GM12878 (cell line): ENCODE measurements at regions not wholly inside any gene's neighbourhood (a gene's known extent, or its start where the extent isn't known, plus 50 kb on each side); places are given as distances from the start of the nearest gene placed in this dataset.

Experiments used
- ATF3 ChIP-seq: IDR thresholded peaks from 2 replicates; pipeline ENCODE4 v1.6.1; 2011; ENCODE audit warnings: low read depth, mild to moderate bottlenecking, low read length, moderate library complexity, borderline replicate concordance; ENCODE audit errors: extremely low read depth
- BACH1 ChIP-seq: fragments of 450-650 bp; IDR thresholded peaks from 2 replicates; pipeline ENCODE4 v1.6.1; 2017; ENCODE audit warnings: mild to moderate bottlenecking, borderline replicate concordance
- CEBPB ChIP-seq, 2 experiments: fragments of 150-350 bp in 1 of 2; IDR thresholded peaks; 2 replicates each; pipeline ENCODE4 v1.6.1; 2012 to 2014; ENCODE audit warnings: low read depth in 2 of 2, low read length in 2 of 2, borderline replicate concordance in 1 of 2, inconsistent platforms in 1 of 2
- CTCF ChIP-seq, 3 experiments: IDR thresholded peaks in 2 of 3; conservative IDR thresholded peaks in 1 of 3; 2 replicates each; pipeline ENCODE4 v1.5.1; 2011; ENCODE audit warnings: low read depth in 3 of 3, low read length in 3 of 3, mild to moderate bottlenecking in 3 of 3, control low read depth in 2 of 3, moderate library complexity in 2 of 3, inconsistent platforms in 1 of 3, mixed read lengths in 1 of 3; ENCODE audit not compliant: control insufficient read depth in 2 of 3, insufficient read depth in 1 of 3; ENCODE audit errors: extremely low read depth in 1 of 3
- E2F4 ChIP-seq: IDR thresholded peaks from 2 replicates; pipeline ENCODE4 v1.6.1; 2012; ENCODE audit warnings: low read depth, low read length, improper control_type of control experiment
- EGR1 ChIP-seq, 2 experiments: IDR thresholded peaks; 1 replicate in 1 of 2; 2 replicates in 1 of 2; pipeline ENCODE4 v1.6.1; 2011 to 2012; ENCODE audit warnings: low read depth in 2 of 2, low read length in 2 of 2, borderline replicate concordance in 1 of 2, mild to moderate bottlenecking in 1 of 2, moderate library complexity in 1 of 2
- IRF5 ChIP-seq: fragments of 450-650 bp; IDR thresholded peaks from 2 replicates; pipeline ENCODE4 v1.6.1; 2017; ENCODE audit warnings: borderline replicate concordance
- KAT2A ChIP-seq: conservative IDR thresholded peaks from 2 replicates; pipeline ENCODE4 v1.6.1; 2011; ENCODE audit warnings: low read depth, low read length; ENCODE audit not compliant: control insufficient read depth
- NFIC ChIP-seq: IDR thresholded peaks from 2 replicates; pipeline ENCODE4 v1.6.1; 2012; ENCODE audit warnings: low read depth, mild to moderate bottlenecking, inconsistent platforms, low read length, moderate library complexity
- POLR2AphosphoS5 ChIP-seq: IDR thresholded peaks from 2 replicates; pipeline ENCODE4 v1.6.1; 2011; ENCODE audit warnings: mild to moderate bottlenecking, low read length, inconsistent platforms
- RAD21 ChIP-seq: IDR thresholded peaks from 2 replicates; pipeline ENCODE4 v1.6.1; 2011; ENCODE audit warnings: mild to moderate bottlenecking, low read depth, low read length, moderate library complexity; ENCODE audit not compliant: insufficient read depth
- TAF1 ChIP-seq: IDR thresholded peaks from 2 replicates; pipeline ENCODE4 v1.6.1; 2011; ENCODE audit warnings: mild to moderate bottlenecking, low read depth, low read length, borderline replicate concordance

GRCh38 chr11:23236826-23237555 lies 376.7 kb upstream of the CCDC179 start:
- TF ChIP-seq EGR1 (IDR thresholded peaks at IDR 0.05; ENCODE audit: borderline replicate concordance in 1 of 2, low read depth in 2 of 2, low read length in 2 of 2) = no peak
- no peak for TF ChIP-seq E2F4
- no peak for TF ChIP-seq NFIC
- no peak for TF ChIP-seq CEBPB (IDR thresholded peaks at IDR 0.05; ENCODE audit: borderline replicate concordance in 1 of 2, low read depth in 2 of 2, low read length in 2 of 2)
- no peak for TF ChIP-seq KAT2A
- TF ChIP-seq ATF3 = no peak
- no peak for TF ChIP-seq RAD21
- no peak for TF ChIP-seq CTCF (IDR thresholded peaks at IDR 0.05 in 2 of 3, conservative IDR thresholded peaks at IDR 0.05 in 1 of 3; ENCODE audit: control insufficient read depth in 2 of 3, extremely low read depth in 1 of 3, insufficient read depth in 1 of 3, low read depth in 3 of 3, low read length in 3 of 3)
- TF ChIP-seq IRF5 = no peak
- no peak for TF ChIP-seq BACH1
- TF ChIP-seq POLR2AphosphoS5 = no peak
- TF ChIP-seq TAF1 = no peak
